ENCODE measurements at regions not wholly inside any gene's neighbourhood (a gene's known extent, or its start where the extent isn't known, plus 50 kb on each side); places are given as distances from the start of the nearest gene placed in this dataset.
A peak's percentile ranks its signal among the peaks of the same experiment; 100 is the strongest.
"Not testable (repeated sequence)": the region's sequence is repeated elsewhere in the genome, so short reads cannot be mapped to it uniquely, and the experiment has no call there.

- DNase-seq (ENCODE audit: low spot score), result no peak
Observed at GRCh38 chr4:79611026-79611425, 203.0 kb upstream of the GK2 start.

DNA sequence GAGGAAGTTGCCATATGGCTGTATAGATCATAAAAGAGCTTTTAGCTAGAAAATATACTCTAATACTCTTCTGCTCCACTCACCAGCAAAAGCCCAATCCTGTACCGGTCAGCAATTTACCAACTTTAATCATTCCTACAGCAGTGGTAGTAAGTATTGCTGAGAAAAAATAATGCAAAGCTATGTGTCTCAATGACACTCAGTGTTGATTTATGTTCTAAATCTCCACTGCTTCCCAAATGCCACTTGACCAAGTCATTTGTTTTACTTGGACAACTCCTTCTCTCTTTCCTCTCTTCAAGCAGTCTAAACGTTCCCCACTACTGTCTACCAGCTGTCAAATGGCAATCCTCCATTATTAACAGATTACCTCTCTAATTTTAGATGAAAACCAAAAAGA is 201.8 kb upstream of the GK2 start:
- DNase-seq (ENCODE audit: low spot score), result peak; percentile 23

DNA sequence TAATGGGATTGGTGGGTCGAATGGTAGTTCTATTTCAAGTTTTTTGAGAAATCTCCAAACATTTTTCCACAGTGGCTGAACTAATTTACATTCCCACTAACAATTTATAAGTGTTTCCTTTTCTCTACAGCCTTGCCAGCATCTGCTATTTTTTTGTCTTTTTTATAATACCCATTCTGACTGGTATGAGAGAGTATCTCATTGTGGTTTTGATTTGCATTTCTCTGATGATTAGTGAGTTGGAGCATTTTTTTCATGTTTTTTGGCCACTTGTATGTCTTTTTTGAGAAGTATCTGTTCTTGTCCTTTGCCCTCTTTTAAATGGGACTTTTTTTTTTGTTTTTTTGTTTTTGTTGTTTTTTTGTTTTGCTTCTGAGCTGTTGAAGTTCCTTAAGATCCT is 200.0 kb upstream of the GK2 start:
- no peak for DNase-seq (ENCODE audit: low spot score)

DNA sequence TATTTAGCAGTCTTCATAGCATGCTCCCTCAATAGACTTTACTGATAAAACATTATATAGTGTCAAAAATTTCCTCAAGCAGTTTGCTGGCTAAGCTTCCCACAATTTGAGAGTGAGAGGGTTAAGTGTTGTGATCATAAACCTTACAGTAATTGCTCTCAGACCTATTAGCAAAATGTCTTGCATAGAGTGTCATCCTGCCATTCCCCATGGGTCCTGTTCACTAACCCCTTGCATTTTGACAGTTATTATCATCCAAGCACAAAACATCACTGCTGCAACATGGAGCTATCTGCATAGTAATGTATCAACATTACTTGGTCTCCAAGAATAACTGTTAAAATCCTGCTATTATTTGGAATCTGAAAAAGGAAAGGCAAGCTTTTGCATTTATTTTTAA is 196.1 kb upstream of the GK2 start:
- DNase-seq (ENCODE audit: low spot score), result no peak

DNA sequence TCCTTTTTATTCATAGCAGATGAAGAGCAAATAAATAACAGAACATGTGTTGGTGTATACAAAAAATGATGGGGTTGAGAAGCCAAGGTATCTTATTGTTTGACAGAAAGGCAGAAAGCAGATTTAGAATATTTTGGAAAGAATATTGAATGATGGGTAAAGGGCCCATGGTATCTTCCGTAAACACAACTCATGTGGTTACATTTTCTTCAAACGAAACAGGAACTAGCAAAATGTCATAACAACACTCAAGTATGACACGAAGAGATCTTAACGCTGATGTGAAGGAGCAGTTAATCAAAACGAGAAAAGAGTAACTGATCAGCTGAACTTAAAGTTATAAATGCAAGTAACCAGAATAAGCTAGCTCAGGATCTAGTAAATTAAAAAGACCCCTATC is 195.7 kb upstream of the GK2 start:
- DNase-seq (ENCODE audit: low spot score), result no peak

GRCh38 chr4:79599691-79600090 is 191.7 kb upstream of the GK2 start:
- no peak for DNase-seq (ENCODE audit: low spot score)

GRCh38 chr4:79598801-79599200 is 190.8 kb upstream of the GK2 start:
- no peak for DNase-seq (ENCODE audit: low spot score)

DNA sequence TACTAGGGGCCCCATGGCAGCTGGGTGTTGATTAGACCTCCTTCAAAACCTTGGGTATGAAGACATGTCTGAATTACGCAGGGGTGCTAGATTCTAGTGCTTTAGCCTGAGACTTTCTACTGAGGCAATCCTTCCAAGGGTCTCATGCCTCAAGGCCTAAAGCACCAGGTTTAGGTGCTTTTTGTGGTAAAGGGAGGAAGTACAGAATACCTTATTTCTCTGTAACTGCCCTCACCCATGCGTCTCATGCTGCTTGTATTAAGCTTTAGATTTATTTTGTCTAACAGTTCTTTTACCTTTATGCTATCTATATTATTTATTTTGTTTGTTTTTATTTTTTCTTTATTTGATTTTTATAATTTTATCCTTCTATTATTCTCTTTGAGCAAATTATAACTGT is 190.2 kb upstream of the GK2 start:
- DNase-seq (ENCODE audit: low spot score), result no peak

DNA sequence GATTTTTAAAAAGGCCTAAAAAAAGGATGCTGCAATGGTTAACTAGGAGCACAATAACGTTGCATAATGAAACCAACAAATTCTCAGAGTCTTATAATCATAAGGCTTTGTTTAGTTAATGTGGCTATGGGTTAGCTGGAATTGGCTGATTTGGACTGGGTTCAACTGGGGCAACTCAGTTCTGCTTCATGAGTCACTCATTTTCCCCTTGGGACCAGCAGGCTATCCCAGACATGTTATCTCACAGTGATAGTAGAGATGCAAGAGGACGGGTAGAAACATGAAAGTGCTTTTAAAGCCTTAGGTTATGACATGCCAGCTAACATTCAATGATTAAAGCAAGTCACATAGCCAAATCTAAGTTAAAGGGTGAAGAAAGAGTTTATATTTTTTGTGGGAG is 189.2 kb upstream of the GK2 start:
- peak; percentile 0 for DNase-seq (ENCODE audit: low spot score)

DNA sequence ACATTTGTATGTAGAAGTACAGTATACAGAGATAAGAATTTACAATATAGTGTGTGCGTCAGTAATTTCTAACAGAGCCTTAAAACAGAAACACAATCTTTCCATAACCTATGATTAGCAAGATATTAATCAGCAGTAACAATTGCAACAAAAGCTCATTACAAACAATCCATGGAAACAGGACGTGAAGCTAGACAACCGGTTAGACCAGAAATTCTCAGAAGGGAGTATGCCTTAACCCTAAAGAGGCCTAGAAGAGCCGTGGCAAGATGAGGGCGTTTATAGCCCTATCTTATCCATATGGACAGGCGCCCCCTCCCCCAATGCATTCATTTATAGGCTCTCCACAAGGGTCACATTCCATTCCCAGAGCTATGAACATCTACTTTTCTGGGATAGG is 184.2 kb upstream of the GK2 start:
- not testable (repeated sequence) for DNase-seq (ENCODE audit: low spot score)

DNA sequence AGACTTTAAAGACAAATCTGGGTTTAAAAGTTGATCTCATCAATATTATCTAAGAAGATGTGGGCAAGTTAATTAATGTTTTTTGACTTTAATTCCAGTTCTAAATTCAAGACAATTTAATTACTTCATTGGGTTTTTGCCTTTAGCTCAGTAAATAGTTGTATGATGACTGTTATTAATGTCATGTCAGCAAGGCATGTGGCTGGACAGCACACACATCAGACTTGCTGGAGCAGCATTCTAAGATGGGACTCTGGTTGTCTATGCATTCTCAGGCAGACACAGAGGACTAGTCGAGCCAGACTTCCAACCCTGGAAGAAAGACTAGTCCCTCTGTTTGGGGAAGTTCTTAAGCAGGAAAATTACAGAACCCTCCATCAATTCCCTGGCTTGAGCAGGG is 180.7 kb upstream of the GK2 start:
- peak; percentile 4 for DNase-seq (ENCODE audit: low spot score)

GRCh38 chr4:79587207-79587606 is 179.2 kb upstream of the GK2 start:
- DNase-seq (ENCODE audit: low spot score), result not testable (repeated sequence)

DNA sequence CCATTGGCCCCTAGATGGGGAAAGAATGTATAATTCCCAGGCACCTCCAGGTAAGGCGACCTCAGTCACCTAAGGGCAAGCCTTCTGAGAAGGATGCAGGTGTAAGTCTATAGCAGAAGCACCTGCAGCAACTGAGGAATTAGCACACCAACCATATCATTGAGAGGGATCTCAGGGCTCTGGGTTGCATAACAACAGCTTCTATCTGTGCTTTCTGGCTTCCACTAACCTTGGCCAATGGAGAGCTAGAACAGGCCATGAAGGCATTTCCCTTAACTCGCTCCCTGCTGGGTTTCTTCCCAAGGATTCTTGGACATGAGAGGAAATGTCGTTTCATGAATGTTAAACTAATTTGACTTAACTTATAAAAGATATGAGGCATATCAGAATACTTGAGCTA is 177.8 kb upstream of the GK2 start:
- no peak for DNase-seq (ENCODE audit: low spot score)

GRCh38 chr4:79585330-79585729 is 177.3 kb upstream of the GK2 start:
- DNase-seq (ENCODE audit: low spot score), result no peak

GRCh38 chr4:79584902-79585301 is 176.9 kb upstream of the GK2 start:
- DNase-seq (ENCODE audit: low spot score), result no peak

DNA sequence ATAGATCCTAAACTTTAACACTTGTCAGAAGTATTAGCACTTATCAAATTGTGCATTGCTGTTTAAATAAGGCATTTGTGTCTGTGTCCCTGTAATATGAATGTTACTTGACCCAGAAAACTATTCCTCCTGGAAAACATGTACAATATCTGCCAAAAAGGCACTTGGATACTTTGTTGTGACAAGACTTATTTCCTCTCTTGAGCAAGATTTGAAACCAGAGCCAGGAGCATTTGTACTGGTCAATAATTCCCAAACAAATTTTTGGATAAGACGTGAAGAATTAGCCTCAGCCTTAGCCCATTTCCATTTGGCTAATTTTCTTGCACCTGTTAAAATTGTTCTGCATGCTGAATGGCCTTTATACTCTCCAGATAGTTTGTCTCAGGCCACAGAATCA is 176.3 kb upstream of the GK2 start:
- DNase-seq (ENCODE audit: low spot score), result no peak

GRCh38 chr4:79578606-79579005 is 170.6 kb upstream of the GK2 start:
- DNase-seq (ENCODE audit: low spot score), result no peak

DNA sequence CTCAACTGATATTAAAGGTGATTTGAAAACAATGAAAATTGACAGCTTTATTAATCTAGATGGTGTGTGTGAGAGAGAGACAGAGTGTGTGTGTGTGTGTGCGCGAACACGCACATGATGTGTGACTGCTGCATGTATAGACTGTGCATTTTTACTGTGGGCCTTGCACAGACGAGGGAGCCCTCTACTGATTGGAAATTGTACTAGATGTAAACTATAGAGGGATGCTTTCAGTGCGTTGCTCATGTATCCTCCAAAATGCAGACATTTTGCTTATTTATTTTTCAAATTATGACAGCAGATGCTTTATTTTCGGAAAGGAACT is 168.4 kb upstream of the GK2 start:
- peak; percentile 4 for DNase-seq (ENCODE audit: low spot score)

DNA sequence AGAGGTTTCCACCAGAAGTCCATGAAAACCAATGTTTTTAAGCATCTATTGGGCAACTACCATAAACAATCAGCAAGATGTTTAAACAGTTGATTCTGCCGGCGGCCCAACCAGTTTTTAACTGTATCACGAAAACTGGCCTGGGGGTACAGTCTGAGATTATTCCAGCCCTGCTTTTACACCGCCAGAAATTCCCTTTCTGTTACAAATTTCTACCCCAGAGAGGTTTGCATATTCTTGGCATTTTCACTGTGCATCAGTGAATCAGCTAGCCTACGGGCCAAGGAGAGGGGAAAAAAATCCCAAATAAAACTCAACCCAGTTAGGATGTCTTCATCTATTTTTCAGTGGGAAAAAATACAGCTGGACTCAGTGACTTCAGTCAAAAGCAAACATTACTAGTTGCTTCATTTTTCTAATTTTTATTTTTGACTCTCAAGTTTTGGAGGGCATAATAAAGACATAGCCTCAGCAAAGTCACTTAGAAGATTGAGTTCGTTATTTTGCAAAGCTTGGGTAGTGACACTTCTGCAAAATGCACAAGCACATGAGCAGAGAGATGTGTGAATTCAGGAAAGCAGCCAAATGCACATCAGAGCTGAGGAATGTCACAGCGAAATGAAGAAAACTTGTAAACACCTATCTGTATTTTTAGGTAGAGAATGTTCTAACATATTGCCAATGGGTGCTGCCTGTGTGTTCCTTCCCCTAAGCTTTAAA is 167.8 kb upstream of the GK2 start:
- DNase-seq (ENCODE audit: low spot score), result no peak

GRCh38 chr4:79574741-79575451 is 166.9 kb upstream of the GK2 start:
- DNase-seq (ENCODE audit: low spot score), result no peak

- DNase-seq (ENCODE audit: low spot score), result no peak
Observed at GRCh38 chr4:79563219-79563618, 155.2 kb upstream of the GK2 start.

DNA sequence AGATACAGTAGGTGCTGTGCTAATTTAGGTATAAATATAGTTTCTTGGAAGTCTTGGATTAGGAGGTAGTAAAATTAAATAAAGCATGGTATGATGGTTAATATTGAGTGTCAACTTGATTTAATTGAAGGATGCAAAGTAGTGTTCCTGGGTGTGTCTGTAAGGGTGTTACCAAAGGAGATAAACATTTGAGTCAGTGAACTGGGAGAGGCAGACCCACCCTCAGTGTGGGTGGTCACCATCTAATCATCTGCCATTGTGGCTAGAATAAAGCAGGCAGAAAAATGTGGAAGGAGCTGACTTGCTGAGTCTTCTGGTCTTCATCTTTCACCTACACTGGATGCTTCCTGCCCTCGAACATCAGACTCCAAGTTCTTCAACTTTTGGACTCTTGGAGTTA is 153.7 kb upstream of the GK2 start:
- no peak for DNase-seq (ENCODE audit: low spot score)

DNA sequence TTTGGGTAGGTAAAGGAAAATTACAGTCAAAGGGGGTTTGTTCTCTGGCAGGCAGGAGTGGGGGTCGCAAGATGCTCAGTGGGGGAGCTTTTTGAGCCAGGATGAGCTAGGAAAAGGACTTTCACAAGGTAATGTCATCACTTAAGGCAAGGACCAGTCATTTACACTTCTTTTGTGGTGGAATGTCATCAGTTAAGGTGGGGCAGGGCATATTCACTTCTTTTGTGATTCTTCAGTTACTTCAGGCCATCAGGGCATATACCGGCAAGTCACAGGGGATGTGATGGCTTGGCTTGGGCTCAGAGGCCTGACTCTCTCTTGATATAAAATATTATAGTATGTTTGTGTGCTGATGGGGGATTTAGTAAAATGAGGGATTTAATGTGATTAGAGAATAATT is 151.4 kb upstream of the GK2 start:
- not testable (repeated sequence) for DNase-seq (ENCODE audit: low spot score)

DNA sequence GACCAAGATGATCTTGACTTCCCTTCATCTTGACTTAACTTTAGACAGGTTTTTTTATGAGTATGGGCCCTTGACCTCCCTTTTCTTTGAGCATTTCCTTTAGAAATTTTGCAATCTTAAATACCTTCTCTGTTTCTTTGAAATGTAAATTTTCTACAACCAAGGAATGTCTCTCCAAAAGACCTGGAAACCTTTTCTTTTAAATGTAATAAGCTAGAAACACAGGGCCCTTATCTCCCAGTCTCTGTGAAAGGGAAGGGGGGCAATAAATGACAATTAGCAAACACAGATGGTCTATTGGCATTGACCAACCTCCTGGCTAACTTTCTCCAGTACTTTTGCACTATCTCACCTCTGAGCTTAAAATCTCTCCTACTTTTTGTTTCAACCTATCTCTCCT is 144.3 kb upstream of the GK2 start:
- DNase-seq (ENCODE audit: low spot score), result no peak
